Gastroesophageal sphincter (tissue), 4 donors: ENCODE measurements at regions not wholly inside any gene's neighbourhood (a gene's known extent, or its start where the extent isn't known, plus 50 kb on each side); places are given as distances from the start of the nearest gene placed in this dataset.

Source experiments
- ATAC-seq: fragments of 150-250 bp; one replicate; pipeline ENCODE4 v1.9.1; 2016; ENCODE audit warnings: mild to moderate bottlenecking, moderate library complexity
- H3K27ac ChIP-seq, 4 donors: fragments of 200-600 bp; sonication (generic) in 3 of 4; 1 replicate in 3 of 4; 2 replicates in 1 of 4; pipeline ENCODE4 v1.5.1; 2016 to 2019
- H3K27me3 ChIP-seq: fragments of 200-600 bp; sonication (generic); one replicate; pipeline ENCODE4 v1.5.1; 2019
- H3K36me3 ChIP-seq, 2 donors: fragments of 200-600 bp; sonication (generic); one replicate each; pipeline ENCODE4 v1.5.1; 2019; ENCODE audit warnings: control low read depth in 1 of 2
- H3K4me1 ChIP-seq, 3 donors: fragments of 200-600 bp; sonication (generic); 1 replicate in 2 of 3; 2 replicates in 1 of 3; pipeline ENCODE4 v1.5.1; 2016 to 2019; ENCODE audit warnings: control low read depth in 2 of 3
- H3K4me3 ChIP-seq, 2 donors: fragments of 200-600 bp; sonication (generic); one replicate each; pipeline ENCODE4 v1.5.1; 2019; ENCODE audit warnings: mild to moderate bottlenecking in 1 of 2, moderate library complexity in 1 of 2
- H3K9me3 ChIP-seq, 3 donors: fragments of 200-600 bp; sonication (generic); one replicate each; pipeline ENCODE4 v1.5.1; 2017 to 2019; ENCODE audit warnings: control low read depth in 2 of 3
- EP300 ChIP-seq: sonication (generic); formaldehyde crosslinking; IDR thresholded peaks from one replicate; pipeline ENCODE4 v1.6.1; 2017; ENCODE audit warnings: antibody characterized with exemption, mild to moderate bottlenecking
- POLR2A ChIP-seq, 2 donors: fragments of 450-650 bp; IDR thresholded peaks; one replicate each; pipeline ENCODE4 v1.6.1; 2017; ENCODE audit warnings: antibody characterized with exemption in 2 of 2, mild to moderate bottlenecking in 2 of 2, moderate library complexity in 1 of 2
- POLR2AphosphoS5 ChIP-seq: sonication (generic); formaldehyde crosslinking; IDR thresholded peaks from one replicate; pipeline ENCODE4 v1.6.1; 2017; ENCODE audit warnings: antibody characterized with exemption
- WGBS, 2 donors: methylation state at CpG; one replicate each; pipeline ENCODE4 v1.1.5; 2018; ENCODE audit warnings: low coverage in 1 of 2; 5-methylcytosine and 5-hydroxymethylcytosine counted together
- TF ChIP-seq, protein P1 (sequence below), 4 experiments: fragments of 200-600 bp in 2 of 4; fragments of 450-650 bp in 2 of 4; sonication (generic) in 1 of 4; IDR thresholded peaks; one replicate each; pipeline ENCODE4 v1.5.1; 2017 to 2019; ENCODE audit warnings: antibody characterized with exemption in 4 of 4, mild to moderate bottlenecking in 2 of 4, moderate library complexity in 2 of 4

DNA sequence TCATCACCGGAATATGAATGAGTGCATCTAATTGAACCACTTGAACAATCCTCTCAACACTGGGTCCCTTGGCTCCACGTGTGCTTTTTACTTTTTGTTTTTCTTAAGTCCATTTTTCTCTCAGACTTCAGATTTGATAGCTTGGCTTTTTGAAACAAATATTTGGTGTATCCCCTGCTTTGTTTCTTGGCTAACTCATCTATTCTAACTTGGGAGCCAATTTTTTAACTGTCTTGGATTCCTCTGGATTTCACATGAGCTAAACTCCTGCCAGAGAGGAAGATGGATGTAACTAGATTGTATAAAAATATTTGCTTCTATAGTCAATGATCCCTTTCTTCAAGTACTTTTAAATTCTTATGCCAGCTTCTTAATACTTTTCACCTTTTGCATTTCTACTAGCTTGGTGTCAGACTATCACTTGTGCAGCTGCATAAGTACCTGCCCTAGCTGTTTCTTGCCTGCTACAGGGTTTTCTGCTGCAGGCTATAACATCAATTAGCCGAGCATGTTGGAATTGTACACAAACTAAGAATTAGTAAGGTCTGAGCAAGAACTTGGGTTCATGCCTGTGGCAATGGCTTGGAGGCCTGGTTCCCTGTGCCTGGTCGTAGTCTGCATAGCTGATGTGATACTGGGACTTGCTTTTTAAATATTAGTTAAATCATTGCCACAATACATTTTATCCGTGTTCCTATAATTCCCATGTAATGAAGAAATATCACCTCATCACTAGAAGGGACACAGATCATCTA lies 281.5 kb downstream of the EN1 start:
- peaks cover 0 to 26% (median 0%) of the 10 kb centered on the region in 3 donors for H3K4me1 ChIP-seq
- H3K27ac ChIP-seq: no peak overlapping the region
- WGBS, 2 donors: 18 to 21% methylated on average over 5 of the region's 5 CpGs
- no peaks in the 10 kb centered on the region for H3K36me3 ChIP-seq
- H3K9me3 ChIP-seq: no peaks in the 10 kb centered on the region
- H3K27me3 ChIP-seq: no peaks in the 10 kb centered on the region
- no peak overlapping the region for H3K4me3 ChIP-seq
- TF ChIP-seq POLR2AphosphoS5 (no peak), EP300 (no peak), POLR2A (IDR thresholded peaks at IDR 0.05) (no peak)
- TF ChIP-seq, protein P1, sequence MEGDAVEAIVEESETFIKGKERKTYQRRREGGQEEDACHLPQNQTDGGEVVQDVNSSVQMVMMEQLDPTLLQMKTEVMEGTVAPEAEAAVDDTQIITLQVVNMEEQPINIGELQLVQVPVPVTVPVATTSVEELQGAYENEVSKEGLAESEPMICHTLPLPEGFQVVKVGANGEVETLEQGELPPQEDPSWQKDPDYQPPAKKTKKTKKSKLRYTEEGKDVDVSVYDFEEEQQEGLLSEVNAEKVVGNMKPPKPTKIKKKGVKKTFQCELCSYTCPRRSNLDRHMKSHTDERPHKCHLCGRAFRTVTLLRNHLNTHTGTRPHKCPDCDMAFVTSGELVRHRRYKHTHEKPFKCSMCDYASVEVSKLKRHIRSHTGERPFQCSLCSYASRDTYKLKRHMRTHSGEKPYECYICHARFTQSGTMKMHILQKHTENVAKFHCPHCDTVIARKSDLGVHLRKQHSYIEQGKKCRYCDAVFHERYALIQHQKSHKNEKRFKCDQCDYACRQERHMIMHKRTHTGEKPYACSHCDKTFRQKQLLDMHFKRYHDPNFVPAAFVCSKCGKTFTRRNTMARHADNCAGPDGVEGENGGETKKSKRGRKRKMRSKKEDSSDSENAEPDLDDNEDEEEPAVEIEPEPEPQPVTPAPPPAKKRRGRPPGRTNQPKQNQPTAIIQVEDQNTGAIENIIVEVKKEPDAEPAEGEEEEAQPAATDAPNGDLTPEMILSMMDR (IDR thresholded peaks at IDR 0.05): no peak
- ATAC-seq: no peak

DNA sequence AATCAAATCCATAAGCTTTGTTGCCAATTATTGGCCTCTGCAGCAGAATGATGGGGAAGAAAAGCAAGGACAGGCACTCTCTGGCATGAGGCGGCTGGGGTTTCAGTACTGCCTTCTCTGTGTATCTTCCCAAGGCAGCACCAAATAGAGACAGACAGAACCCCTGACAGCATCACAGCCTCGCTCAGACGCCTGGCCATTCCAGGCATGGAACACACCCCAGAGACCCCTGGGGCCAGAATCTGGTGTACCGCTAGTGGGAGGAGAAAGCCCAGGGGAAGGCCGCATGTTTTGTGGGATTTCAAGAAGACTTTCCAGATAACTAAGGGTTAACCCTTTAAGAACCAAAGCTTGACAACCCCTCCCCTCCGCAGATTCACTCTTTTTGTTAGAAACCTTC lies 282.1 kb downstream of the EN1 start:
- no peak for ATAC-seq
- 25 to 56% methylated on average over 3 to 4 of the region's 6 CpGs for WGBS, 2 donors
- H3K9me3 ChIP-seq: no peaks in the 10 kb centered on the region

DNA sequence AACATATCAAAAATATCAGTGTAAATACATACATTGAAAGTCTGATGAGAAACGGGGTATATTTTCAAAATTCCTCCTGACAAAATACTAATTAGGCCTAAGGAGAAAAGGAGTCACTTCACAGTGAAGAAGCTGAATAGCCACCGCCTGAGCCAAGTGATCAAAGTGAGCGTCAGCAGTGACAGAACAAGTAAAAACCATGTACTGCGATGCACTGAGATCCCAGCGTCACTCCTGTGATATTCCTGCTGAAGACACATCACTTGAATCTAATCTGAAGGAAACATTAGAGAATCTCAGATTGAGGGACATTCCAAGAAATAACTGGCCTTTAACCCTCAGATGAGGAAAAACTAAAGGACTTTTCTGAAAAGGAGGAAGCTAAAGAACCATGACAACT lies 285.3 kb downstream of the EN1 start:
- Histone ChIP-seq H3K4me3 (no peak overlapping the region), H3K27ac (no peak overlapping the region), H3K9me3 (no peaks in the 10 kb centered on the region), H3K4me1 (peaks cover 0 to 11% (median 0%) of the 10 kb centered on the region in 3 donors), H3K36me3 (no peaks in the 10 kb centered on the region), H3K27me3 (no peaks in the 10 kb centered on the region)
- no peak for ATAC-seq
- TF ChIP-seq EP300 (no peak), POLR2AphosphoS5 (no peak), POLR2A (IDR thresholded peaks at IDR 0.05) (no peak)
- TF ChIP-seq, protein P1 (IDR thresholded peaks at IDR 0.05): no peak
- WGBS, 2 donors: 85 to 86% methylated on average over 4 to 5 of the region's 5 CpGs

More for the DNA sequence above, 282.1 kb downstream of the EN1 start:
- H3K36me3 ChIP-seq: no peaks in the 10 kb centered on the region
- TF ChIP-seq POLR2A (IDR thresholded peaks at IDR 0.05) (no peak), POLR2AphosphoS5 (no peak), EP300 (no peak)
- TF ChIP-seq, protein P1 (IDR thresholded peaks at IDR 0.05): no peak
- H3K4me3 ChIP-seq: no peak overlapping the region
- peaks cover 0 to 19% (median 0%) of the 10 kb centered on the region in 3 donors for H3K4me1 ChIP-seq
- no peaks in the 10 kb centered on the region for H3K27me3 ChIP-seq
- H3K27ac ChIP-seq: no peak overlapping the region

DNA sequence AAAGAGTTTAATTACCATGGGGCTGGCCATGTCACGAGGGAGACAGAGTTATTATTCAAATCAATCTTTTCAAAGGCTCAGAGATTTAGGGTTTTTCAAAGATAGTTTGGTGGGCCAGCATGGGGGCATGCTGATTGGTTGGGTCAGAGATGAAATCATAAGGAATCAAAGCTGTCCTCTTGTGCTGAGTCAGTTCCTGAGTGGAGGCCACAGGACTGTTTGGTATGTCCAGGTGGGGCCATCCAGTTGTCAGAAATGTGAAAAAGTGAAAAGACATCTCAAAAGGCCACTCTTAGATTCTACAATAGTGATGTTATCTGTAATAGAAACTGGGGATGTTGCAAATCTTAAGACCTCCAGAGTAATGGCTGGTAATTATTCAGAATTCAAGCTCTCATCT lies 288.6 kb downstream of the EN1 start:
- TF ChIP-seq POLR2A (IDR thresholded peaks at IDR 0.05): no peak
- no peak for TF ChIP-seq POLR2AphosphoS5
- TF ChIP-seq, protein P1 (IDR thresholded peaks at IDR 0.05): no peak
- no peak for TF ChIP-seq EP300
- 56 to 60% methylated on average over 1 of the region's 1 CpG for WGBS, 2 donors
- no peak for ATAC-seq
- H3K27me3 ChIP-seq: no peaks in the 10 kb centered on the region
- no peaks in the 10 kb centered on the region for H3K36me3 ChIP-seq
- no peaks in the 10 kb centered on the region for H3K9me3 ChIP-seq
- H3K4me1 ChIP-seq: no peaks in the 10 kb centered on the region
- H3K27ac ChIP-seq: no peak overlapping the region
- H3K4me3 ChIP-seq: no peak overlapping the region

DNA sequence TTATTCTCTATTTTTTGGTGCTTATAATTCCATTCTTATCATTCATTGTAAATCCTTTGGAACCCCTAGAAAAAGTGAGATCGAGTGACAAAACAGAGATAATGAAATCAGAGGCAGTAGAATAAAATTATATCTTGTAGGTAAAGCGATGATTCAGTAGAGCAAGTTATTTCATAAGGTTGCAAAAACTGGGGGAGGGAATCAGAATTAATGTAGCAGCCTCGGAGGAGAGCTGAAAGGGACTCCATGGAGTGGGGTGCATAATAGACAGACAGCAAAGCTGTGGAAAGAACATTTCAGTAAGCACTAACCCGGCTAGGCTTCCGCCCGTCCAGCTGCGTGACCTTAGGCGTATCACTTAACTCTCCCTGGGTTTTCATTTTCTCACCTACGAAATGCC lies 289.7 kb downstream of the EN1 start:
- H3K27me3 ChIP-seq: no peaks in the 10 kb centered on the region
- no peak for ATAC-seq
- no peaks in the 10 kb centered on the region for H3K9me3 ChIP-seq
- 82 to 87% methylated on average over 8 to 9 of the region's 9 CpGs for WGBS, 2 donors
- H3K36me3 ChIP-seq: no peaks in the 10 kb centered on the region
- no peaks in the 10 kb centered on the region for H3K4me1 ChIP-seq
- no peak overlapping the region for H3K4me3 ChIP-seq
- no peak overlapping the region for H3K27ac ChIP-seq
- TF ChIP-seq POLR2A (IDR thresholded peaks at IDR 0.05) (no peak), EP300 (no peak), POLR2AphosphoS5 (no peak)
- TF ChIP-seq, protein P1 (IDR thresholded peaks at IDR 0.05): no peak
